Hepatocyte (in vitro differentiated cells): ENCODE measurements at regions not wholly inside any gene's neighbourhood (a gene's known extent, or its start where the extent isn't known, plus 50 kb on each side); places are given as distances from the start of the nearest gene placed in this dataset.

Experiments
- DNase-seq: peaks from one replicate; pipeline ENCODE4 v3.0.0-alpha.2; 2016; ENCODE audit warnings: low spot score
- H2AFZ ChIP-seq: fragments of 200-600 bp; sonication (generic); 2 replicates; pipeline ENCODE4 v1.6.0; 2016; ENCODE audit warnings: antibody characterized with exemption, mild to moderate bottlenecking
- H3K27ac ChIP-seq: fragments of 200-600 bp; sonication (generic); 2 replicates; pipeline ENCODE4 v1.5.1; 2016; ENCODE audit warnings: mild to moderate bottlenecking
- H3K27me3 ChIP-seq: fragments of 200-600 bp; sonication (generic); 2 replicates; pipeline ENCODE4 v1.6.1; 2016
- H3K36me3 ChIP-seq: fragments of 200-600 bp; sonication (generic); replicated peaks from 2 replicates; pipeline ENCODE4 v1.5.1; 2016; ENCODE audit warnings: low read depth; ENCODE audit not compliant: insufficient read depth
- H3K4me1 ChIP-seq: fragments of 200-600 bp; sonication (generic); 2 replicates; pipeline ENCODE4 v1.5.1; 2016; ENCODE audit warnings: mild to moderate bottlenecking, moderate library complexity; ENCODE audit not compliant: insufficient read depth
- H3K4me2 ChIP-seq: fragments of 200-600 bp; sonication (generic); 2 replicates; pipeline ENCODE4 v1.6.0; 2016
- H3K4me3 ChIP-seq: fragments of 200-600 bp; sonication (generic); 2 replicates; pipeline ENCODE4 v1.5.1; 2016; ENCODE audit warnings: mild to moderate bottlenecking
- H3K79me2 ChIP-seq: fragments of 200-600 bp; sonication (generic); 2 replicates; pipeline ENCODE4 v1.6.0; 2017; ENCODE audit warnings: mild to moderate bottlenecking
- H3K9me2 ChIP-seq: fragments of 200-600 bp; sonication (generic); replicated peaks from 2 replicates; pipeline ENCODE4 v1.6.0; 2017; ENCODE audit warnings: mild to moderate bottlenecking; ENCODE audit not compliant: insufficient read depth
- H3K9me3 ChIP-seq: fragments of 200-600 bp; sonication (generic); 2 replicates; pipeline ENCODE4 v1.5.1; 2016; ENCODE audit warnings: low read depth, mild to moderate bottlenecking
- H4K20me1 ChIP-seq: fragments of 200-600 bp; sonication (generic); 2 replicates; pipeline ENCODE4 v1.6.0; 2016; ENCODE audit warnings: mild to moderate bottlenecking; ENCODE audit not compliant: insufficient read depth, poor library complexity, severe bottlenecking
- EZH2 ChIP-seq: fragments of 200-600 bp; sonication (generic); IDR thresholded peaks from 2 replicates; pipeline ENCODE4 v1.6.1; 2016; ENCODE audit warnings: antibody characterized with exemption, mild to moderate bottlenecking, borderline replicate concordance
- EZH2phosphoT487 ChIP-seq: fragments of 200-600 bp; sonication (generic); IDR thresholded peaks from one replicate; pipeline ENCODE4 v1.6.1; 2018; ENCODE audit warnings: antibody characterized with exemption, mild to moderate bottlenecking, low read depth, moderate library complexity; ENCODE audit not compliant: unreplicated experiment, severe bottlenecking
- WGBS: methylation state at CpG from one replicate; pipeline ENCODE4 v1.1.6; 2016; ENCODE audit warnings: low lambda C conversion rate; ENCODE audit errors: missing lambda C conversion rate; 5-methylcytosine and 5-hydroxymethylcytosine counted together
- TF ChIP-seq, protein P1 (sequence below): fragments of 200-600 bp; sonication (generic); IDR thresholded peaks from 2 replicates; pipeline ENCODE4 v1.5.1; 2016; ENCODE audit warnings: antibody characterized with exemption, mild to moderate bottlenecking; ENCODE audit not compliant: poor library complexity

DNA sequence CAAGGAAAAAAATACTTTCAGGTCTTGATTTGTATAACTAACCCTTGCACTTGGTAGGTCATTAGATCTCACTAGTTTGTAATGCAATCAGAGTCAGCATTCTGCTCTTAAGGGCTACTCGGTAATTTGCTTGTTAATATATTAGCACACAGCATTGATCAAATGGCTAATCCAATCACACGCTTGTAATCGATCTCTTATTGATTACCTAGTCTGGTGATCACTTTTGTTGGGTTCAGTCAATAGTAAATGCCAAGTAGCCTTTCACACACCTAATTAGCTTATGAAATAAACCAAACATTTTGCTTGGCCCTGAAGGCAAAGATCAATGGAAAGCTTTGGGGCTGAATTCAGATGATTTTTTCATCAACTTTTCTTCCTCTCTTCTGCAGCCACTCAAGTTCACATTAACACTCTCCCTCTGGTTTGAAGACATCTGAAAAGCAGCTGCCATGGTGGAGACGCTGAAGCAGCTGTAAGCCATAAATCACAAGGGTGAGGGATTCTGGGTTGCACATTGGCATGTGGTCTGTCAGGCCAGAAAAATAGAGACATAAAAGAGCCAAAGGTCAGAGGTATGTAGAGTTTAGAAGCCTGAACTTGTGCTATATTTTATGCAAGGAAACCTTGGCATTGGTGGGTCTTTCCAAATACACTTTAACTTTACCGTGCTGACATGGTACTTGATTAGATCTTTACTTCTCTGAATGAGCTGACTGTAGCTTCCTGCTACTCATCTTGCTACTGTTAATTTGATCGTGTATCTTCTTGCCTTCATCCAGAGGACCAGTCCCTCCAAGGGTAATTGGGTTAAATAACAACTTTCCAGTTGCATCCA, 234.4 kb downstream of the SIM1 start:
- Histone ChIP-seq H3K9me3 (no peaks in the 10 kb centered on the region), H4K20me1 (no peaks in the 10 kb centered on the region), H2AFZ (no peak overlapping the region), H3K79me2 (no peaks in the 10 kb centered on the region), H3K4me2 (no peak overlapping the region), H3K4me1 (peaks cover 22% of the 10 kb centered on the region), H3K27me3 (no peaks in the 10 kb centered on the region), H3K27ac (no peak overlapping the region), H3K4me3 (no peak overlapping the region), H3K9me2 (no peaks in the 10 kb centered on the region), H3K36me3 (no peaks in the 10 kb centered on the region)
- no peak for TF ChIP-seq EZH2phosphoT487
- TF ChIP-seq, protein P1, sequence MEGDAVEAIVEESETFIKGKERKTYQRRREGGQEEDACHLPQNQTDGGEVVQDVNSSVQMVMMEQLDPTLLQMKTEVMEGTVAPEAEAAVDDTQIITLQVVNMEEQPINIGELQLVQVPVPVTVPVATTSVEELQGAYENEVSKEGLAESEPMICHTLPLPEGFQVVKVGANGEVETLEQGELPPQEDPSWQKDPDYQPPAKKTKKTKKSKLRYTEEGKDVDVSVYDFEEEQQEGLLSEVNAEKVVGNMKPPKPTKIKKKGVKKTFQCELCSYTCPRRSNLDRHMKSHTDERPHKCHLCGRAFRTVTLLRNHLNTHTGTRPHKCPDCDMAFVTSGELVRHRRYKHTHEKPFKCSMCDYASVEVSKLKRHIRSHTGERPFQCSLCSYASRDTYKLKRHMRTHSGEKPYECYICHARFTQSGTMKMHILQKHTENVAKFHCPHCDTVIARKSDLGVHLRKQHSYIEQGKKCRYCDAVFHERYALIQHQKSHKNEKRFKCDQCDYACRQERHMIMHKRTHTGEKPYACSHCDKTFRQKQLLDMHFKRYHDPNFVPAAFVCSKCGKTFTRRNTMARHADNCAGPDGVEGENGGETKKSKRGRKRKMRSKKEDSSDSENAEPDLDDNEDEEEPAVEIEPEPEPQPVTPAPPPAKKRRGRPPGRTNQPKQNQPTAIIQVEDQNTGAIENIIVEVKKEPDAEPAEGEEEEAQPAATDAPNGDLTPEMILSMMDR: no peak
- TF ChIP-seq EZH2: no peak
- DNase-seq: no peak
- WGBS: 72% methylated on average over 6 of the region's 6 CpGs

GRCh38 chr6:100229512-100229911, 235.2 kb downstream of the SIM1 start:
- 63% methylated on average over 5 of the region's 5 CpGs for WGBS
- Histone ChIP-seq H3K36me3 (no peaks in the 10 kb centered on the region), H3K27me3 (no peaks in the 10 kb centered on the region), H3K4me3 (no peak overlapping the region), H3K4me1 (peaks cover 21% of the 10 kb centered on the region), H2AFZ (peak overlapping the region; percentile 96), H3K4me2 (peak overlapping the region; percentile 85), H3K9me2 (no peaks in the 10 kb centered on the region), H3K27ac (peak overlapping the region; percentile 66), H4K20me1 (no peaks in the 10 kb centered on the region), H3K9me3 (no peaks in the 10 kb centered on the region), H3K79me2 (no peaks in the 10 kb centered on the region)
- DNase-seq: no peak
- no peak for TF ChIP-seq EZH2
- TF ChIP-seq EZH2phosphoT487: no peak
- TF ChIP-seq, protein P1: no peak

- Histone ChIP-seq H3K9me3 (no peaks in the 10 kb centered on the region), H3K4me2 (peak overlapping the region; percentile 85), H3K36me3 (no peaks in the 10 kb centered on the region), H3K9me2 (no peaks in the 10 kb centered on the region), H4K20me1 (no peaks in the 10 kb centered on the region), H3K79me2 (no peaks in the 10 kb centered on the region), H3K27ac (peak overlapping the region; percentile 66), H2AFZ (peak overlapping the region; percentile 96), H3K4me3 (peak overlapping the region; percentile 30), H3K4me1 (peaks cover 21% of the 10 kb centered on the region), H3K27me3 (no peaks in the 10 kb centered on the region)
- TF ChIP-seq, protein P1: peak; percentile 36
- no peak for TF ChIP-seq EZH2phosphoT487
- TF ChIP-seq EZH2: no peak
- WGBS: 2% methylated on average over 29 of the region's 30 CpGs
- DNase-seq: peak; percentile 85
Observed at GRCh38 chr6:100228834-100229441, 234.9 kb upstream of the MCHR2 start.
